ENCODE measurements at regions not wholly inside any gene's neighbourhood (a gene's known extent, or its start where the extent isn't known, plus 50 kb on each side); places are given as distances from the start of the nearest gene placed in this dataset.
"Not testable (repeated sequence)": the region's sequence is repeated elsewhere in the genome, so short reads cannot be mapped to it uniquely, and the experiment has no call there.

GRCh38 chr10:46774945-46775667 is 136.1 kb upstream of the PTPN20 start:
- TF ChIP-seq CTCF, POLR2A, POLR2AphosphoS5 (IDR thresholded peaks at IDR 0.05): not testable (repeated sequence)
